ENCODE measurements at regions not wholly inside any gene's neighbourhood (a gene's known extent, or its start where the extent isn't known, plus 50 kb on each side); places are given as distances from the start of the nearest gene placed in this dataset.

DNA sequence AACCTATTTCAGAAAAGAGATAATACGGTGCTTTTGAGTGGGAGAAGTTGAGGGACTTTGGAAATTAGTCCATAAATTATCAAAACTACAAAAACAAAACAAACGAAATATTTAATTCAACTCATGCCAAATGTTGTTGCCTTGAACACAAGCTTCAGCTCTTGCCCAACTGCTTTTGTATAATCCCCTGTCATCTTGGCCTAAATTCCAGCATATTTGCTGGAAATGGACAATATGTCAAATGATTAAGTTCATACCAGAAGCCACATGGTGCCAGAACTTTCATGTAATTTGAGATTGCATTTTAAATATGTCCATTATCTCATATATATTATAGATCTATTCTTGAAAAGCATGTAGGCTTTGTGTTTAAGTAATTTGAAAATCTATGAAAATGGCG is 373.7 kb upstream of the SLITRK6 start:
- TF ChIP-seq, protein P1, sequence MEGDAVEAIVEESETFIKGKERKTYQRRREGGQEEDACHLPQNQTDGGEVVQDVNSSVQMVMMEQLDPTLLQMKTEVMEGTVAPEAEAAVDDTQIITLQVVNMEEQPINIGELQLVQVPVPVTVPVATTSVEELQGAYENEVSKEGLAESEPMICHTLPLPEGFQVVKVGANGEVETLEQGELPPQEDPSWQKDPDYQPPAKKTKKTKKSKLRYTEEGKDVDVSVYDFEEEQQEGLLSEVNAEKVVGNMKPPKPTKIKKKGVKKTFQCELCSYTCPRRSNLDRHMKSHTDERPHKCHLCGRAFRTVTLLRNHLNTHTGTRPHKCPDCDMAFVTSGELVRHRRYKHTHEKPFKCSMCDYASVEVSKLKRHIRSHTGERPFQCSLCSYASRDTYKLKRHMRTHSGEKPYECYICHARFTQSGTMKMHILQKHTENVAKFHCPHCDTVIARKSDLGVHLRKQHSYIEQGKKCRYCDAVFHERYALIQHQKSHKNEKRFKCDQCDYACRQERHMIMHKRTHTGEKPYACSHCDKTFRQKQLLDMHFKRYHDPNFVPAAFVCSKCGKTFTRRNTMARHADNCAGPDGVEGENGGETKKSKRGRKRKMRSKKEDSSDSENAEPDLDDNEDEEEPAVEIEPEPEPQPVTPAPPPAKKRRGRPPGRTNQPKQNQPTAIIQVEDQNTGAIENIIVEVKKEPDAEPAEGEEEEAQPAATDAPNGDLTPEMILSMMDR (IDR thresholded peaks at IDR 0.05; ENCODE audit: low read length), result no peak
- TF ChIP-seq EZH2 (IDR thresholded peaks at IDR 0.05; ENCODE audit: borderline replicate concordance, low read length), result no peak
- Histone ChIP-seq H3K36me3 (ENCODE audit: insufficient read depth, low read length) (no peaks in the 10 kb centered on the region), H3K27me3 (ENCODE audit: insufficient read depth, low read length) (no peaks in the 10 kb centered on the region), H2AFZ (ENCODE audit: low read length) (no peak overlapping the region), H4K20me1 (ENCODE audit: insufficient read depth, low read length) (no peaks in the 10 kb centered on the region), H3K27ac (ENCODE audit: low read depth, low read length, poor library complexity, severe bottlenecking) (no peak overlapping the region), H3K4me2 (ENCODE audit: low read length) (no peak overlapping the region), H3K9me3 (ENCODE audit: low read length) (no peaks in the 10 kb centered on the region), H3K4me3 (ENCODE audit: low read depth, low read length, poor library complexity, severe bottlenecking) (no peak overlapping the region), H3K9me2 (ENCODE audit: low read depth, low read length) (no peaks in the 10 kb centered on the region), H3K9ac (ENCODE audit: low read length) (no peak overlapping the region), H3K4me1 (ENCODE audit: insufficient read depth, low read length, severe bottlenecking) (peaks cover 23% of the 10 kb centered on the region), H3F3A (ENCODE audit: insufficient read depth, low read length) (no peaks in the 10 kb centered on the region), H3K79me2 (ENCODE audit: insufficient read depth, low read length) (no peaks in the 10 kb centered on the region)

DNA sequence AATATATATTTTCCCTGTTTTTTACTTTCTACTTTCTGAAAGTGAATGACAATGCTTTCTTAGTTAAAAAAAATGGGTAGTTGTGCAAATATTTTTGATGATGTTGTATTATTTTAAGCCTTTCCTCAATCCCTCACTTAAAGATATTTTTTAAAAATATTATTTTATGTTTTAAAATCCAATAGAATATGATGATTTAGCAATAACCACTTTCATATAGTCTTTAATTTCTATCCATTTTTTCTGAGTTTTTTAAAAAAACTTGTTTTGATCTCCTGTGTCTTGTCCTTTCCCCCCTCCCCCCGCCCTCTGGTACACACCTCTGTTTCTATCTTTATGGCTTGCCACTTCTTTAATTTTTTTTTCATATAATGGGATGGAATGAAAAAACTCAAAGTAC is 362.0 kb upstream of the SLITRK6 start:
- H3K4me2 ChIP-seq (ENCODE audit: low read length), result no peak overlapping the region
- TF ChIP-seq, protein P1 (IDR thresholded peaks at IDR 0.05; ENCODE audit: low read length), result no peak
- no peak for TF ChIP-seq EZH2 (IDR thresholded peaks at IDR 0.05; ENCODE audit: borderline replicate concordance, low read length)
- no peaks in the 10 kb centered on the region for H3K27me3 ChIP-seq (ENCODE audit: insufficient read depth, low read length)
- H2AFZ ChIP-seq (ENCODE audit: low read length), result no peak overlapping the region
- peaks cover 7% of the 10 kb centered on the region; the same call in 1 of the 2 replicates for H3K9me2 ChIP-seq (ENCODE audit: low read depth, low read length)
- no peak overlapping the region for H3K27ac ChIP-seq (ENCODE audit: low read depth, low read length, poor library complexity, severe bottlenecking)
- H3K9me3 ChIP-seq (ENCODE audit: low read length), result no peaks in the 10 kb centered on the region
- H3K4me3 ChIP-seq (ENCODE audit: low read depth, low read length, poor library complexity, severe bottlenecking), result no peak overlapping the region
- H3K9ac ChIP-seq (ENCODE audit: low read length), result no peak overlapping the region
- H4K20me1 ChIP-seq (ENCODE audit: insufficient read depth, low read length), result no peaks in the 10 kb centered on the region
- H3K36me3 ChIP-seq (ENCODE audit: insufficient read depth, low read length), result no peaks in the 10 kb centered on the region
- H3K79me2 ChIP-seq (ENCODE audit: insufficient read depth, low read length), result no peaks in the 10 kb centered on the region; the same call in 1 of the 2 replicates
- H3K4me1 ChIP-seq (ENCODE audit: insufficient read depth, low read length, severe bottlenecking), result peaks cover 4% of the 10 kb centered on the region
- no peaks in the 10 kb centered on the region for H3F3A ChIP-seq (ENCODE audit: insufficient read depth, low read length)

DNA sequence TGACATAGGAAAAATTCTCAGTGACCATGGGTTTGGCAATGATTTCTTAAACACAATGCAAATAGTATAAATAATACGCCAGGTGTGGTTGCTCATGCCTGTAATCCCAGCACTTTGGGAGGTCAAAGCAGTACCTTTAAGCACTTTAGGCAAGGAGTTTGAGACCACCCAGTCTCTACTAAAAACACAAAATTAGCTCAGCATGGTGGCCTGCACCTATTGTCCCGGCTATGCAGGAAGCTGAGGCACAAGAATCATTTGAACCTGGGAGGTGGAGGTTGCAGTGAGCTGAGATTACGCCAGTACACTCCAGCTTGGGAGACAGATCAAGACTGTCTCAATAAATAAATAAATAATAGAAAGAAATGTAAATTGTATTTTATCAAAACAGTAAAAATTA is 356.5 kb upstream of the SLITRK6 start:
- Histone ChIP-seq H3K4me1 (ENCODE audit: insufficient read depth, low read length, severe bottlenecking) (peaks cover 4% of the 10 kb centered on the region), H3K27me3 (ENCODE audit: insufficient read depth, low read length) (no peaks in the 10 kb centered on the region)
- no peak for TF ChIP-seq EZH2 (IDR thresholded peaks at IDR 0.05; ENCODE audit: borderline replicate concordance, low read length)
- TF ChIP-seq, protein P1 (IDR thresholded peaks at IDR 0.05; ENCODE audit: low read length), result no peak

More for the DNA sequence above, 356.5 kb upstream of the SLITRK6 start:
- H3K9ac ChIP-seq (ENCODE audit: low read length), result no peak overlapping the region
- H3K79me2 ChIP-seq (ENCODE audit: insufficient read depth, low read length), result no peaks in the 10 kb centered on the region
- H3K27ac ChIP-seq (ENCODE audit: low read depth, low read length, poor library complexity, severe bottlenecking), result no peak overlapping the region
- H3K36me3 ChIP-seq (ENCODE audit: insufficient read depth, low read length), result no peaks in the 10 kb centered on the region
- H3F3A ChIP-seq (ENCODE audit: insufficient read depth, low read length), result no peaks in the 10 kb centered on the region
- H3K4me2 ChIP-seq (ENCODE audit: low read length), result no peak overlapping the region
- no peaks in the 10 kb centered on the region for H3K9me3 ChIP-seq (ENCODE audit: low read length)
- H3K4me3 ChIP-seq (ENCODE audit: low read depth, low read length, poor library complexity, severe bottlenecking), result no peak overlapping the region
- H4K20me1 ChIP-seq (ENCODE audit: insufficient read depth, low read length), result no peaks in the 10 kb centered on the region
- H3K9me2 ChIP-seq (ENCODE audit: low read depth, low read length), result peaks cover 3% of the 10 kb centered on the region; the same call in 1 of the 2 replicates
- no peak overlapping the region for H2AFZ ChIP-seq (ENCODE audit: low read length)
